HG02852 (cell line): ENCODE measurements at regions not wholly inside any gene's neighbourhood (a gene's known extent, or its start where the extent isn't known, plus 50 kb on each side); places are given as distances from the start of the nearest gene placed in this dataset.

ENCODE experiments used
- ATAC-seq: cut with Tn5 transposase; IDR thresholded peaks from one replicate; pipeline ENCODE4 v1.9.1; 2021; ENCODE audit warnings: mild to moderate bottlenecking, moderate library complexity; ENCODE audit not compliant: unreplicated experiment

GRCh38 chr16:80198311-80199299 is 342.2 kb upstream of the DYNLRB2 start:
- ATAC-seq = no peak

- ATAC-seq = peak; percentile 48
Observed at GRCh38 chr16:80197741-80198201, 343.0 kb upstream of the DYNLRB2 start.

DNA sequence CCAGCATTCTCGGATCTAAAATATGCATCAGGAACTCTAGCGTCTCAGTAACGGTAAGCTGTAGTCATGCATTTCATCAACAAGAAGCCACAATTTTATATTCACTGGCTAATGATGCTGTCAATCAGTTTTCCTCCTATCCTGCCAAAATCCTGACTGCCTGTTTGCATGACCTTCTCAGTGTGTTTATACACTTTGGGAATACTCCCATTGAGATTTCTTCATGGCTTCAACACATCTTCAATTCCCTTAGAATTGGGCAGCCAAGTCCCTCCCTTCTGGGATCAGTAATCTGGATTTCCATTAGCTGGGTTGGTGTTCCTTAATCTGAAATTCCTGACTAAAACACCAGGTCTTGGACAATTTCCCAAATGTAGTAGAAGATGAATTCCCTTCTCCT is 348.9 kb upstream of the DYNLRB2 start:
- ATAC-seq = no peak

GRCh38 chr16:80189476-80190175 is 351.2 kb upstream of the DYNLRB2 start:
- ATAC-seq = no peak

DNA sequence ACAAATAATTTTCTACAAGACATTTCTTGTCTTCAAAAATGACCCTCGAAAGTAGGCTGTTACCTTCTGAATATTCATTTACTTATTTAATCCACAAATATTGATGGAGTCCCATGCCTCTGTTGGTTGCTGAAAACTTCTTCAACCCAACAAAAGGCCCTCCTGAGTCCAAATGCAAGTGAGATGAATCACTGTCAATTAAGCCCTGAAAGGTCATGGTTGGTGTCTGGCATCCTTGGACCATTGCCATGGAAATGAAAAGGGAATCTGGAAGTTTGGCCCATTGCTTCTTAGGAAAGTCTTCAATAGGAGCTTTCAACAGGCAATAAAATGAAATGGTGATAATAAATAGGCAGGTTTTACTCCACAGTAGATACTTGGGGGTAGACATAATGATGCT is 364.7 kb upstream of the DYNLRB2 start:
- ATAC-seq = no peak

DNA sequence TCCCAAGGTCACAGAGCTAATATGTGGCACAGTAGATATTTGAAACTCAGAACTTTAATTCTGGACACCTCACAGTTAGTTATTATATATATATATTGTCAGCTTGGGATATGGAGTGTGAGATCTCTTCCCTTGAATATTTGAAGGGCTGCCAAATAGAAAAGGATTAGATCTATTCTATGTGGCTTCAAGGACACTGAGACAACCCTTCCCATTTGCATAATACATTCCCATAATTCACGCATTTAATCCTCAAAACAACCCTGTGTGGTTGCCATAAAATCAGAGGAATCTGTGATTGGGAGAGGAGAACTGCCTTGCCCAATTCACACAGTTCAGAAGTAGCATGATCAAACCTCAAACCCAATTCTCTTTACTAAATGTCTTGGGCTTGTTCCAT is 365.8 kb upstream of the DYNLRB2 start:
- ATAC-seq = no peak

DNA sequence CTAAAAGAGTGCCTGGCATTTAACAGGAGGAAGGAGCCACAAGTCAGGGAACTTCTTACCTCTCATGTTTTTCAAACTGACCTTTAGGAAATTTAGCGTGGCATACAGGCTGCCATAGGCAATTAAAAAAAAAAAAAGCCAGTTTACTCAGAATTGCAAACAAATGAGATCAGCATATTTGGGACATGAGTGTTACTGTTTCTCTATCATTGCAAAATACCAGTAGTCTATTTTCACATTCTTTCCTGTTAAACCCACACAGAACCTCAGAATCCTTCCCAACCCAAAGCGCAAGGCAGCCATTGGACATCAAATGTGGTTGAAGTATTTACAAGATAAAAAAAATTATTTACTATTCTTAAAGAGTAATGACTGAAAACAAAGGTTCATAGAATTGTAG is 366.4 kb upstream of the DYNLRB2 start:
- no peak for ATAC-seq

- ATAC-seq = no peak
Observed at GRCh38 chr16:80171746-80172145, 369.0 kb upstream of the DYNLRB2 start.

DNA sequence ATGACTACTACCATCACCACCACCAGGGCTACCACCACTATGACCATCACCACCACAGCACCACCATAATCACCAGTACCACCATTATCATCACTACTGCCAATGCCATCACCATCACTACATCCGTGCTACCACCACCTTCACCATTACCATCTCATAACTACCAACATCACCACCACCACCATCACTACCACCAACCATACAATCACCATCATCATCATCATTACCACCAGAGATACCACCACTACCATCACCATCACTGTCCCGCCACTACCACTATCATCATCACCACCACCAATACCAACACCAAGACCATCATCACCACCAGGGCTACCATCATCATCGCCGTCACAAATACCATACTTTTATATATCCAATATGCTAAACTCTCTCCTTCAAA is 369.6 kb upstream of the DYNLRB2 start:
- ATAC-seq = no peak

- no peak for ATAC-seq
Observed at GRCh38 chr16:80167657-80168390, 373.0 kb upstream of the DYNLRB2 start.

DNA sequence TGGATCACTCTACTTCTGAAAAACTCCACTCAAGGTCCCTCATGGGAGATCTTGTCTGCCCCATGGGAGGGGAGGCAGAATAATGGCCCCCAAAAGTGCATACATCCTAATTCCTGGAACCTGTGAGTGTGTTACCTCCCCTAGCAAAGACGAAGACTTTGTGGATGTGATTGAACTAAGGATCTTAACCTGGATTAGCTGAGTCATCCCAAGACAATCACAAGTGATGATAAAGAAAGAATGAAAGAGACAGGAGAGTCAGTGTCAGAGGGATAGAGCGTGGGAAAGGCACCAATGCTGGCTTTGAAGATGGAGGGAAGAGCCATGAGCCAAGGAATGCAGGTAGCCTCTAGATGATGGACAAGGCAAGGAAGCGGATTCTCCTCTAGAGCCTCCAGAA is 374.7 kb upstream of the DYNLRB2 start:
- no peak for ATAC-seq

DNA sequence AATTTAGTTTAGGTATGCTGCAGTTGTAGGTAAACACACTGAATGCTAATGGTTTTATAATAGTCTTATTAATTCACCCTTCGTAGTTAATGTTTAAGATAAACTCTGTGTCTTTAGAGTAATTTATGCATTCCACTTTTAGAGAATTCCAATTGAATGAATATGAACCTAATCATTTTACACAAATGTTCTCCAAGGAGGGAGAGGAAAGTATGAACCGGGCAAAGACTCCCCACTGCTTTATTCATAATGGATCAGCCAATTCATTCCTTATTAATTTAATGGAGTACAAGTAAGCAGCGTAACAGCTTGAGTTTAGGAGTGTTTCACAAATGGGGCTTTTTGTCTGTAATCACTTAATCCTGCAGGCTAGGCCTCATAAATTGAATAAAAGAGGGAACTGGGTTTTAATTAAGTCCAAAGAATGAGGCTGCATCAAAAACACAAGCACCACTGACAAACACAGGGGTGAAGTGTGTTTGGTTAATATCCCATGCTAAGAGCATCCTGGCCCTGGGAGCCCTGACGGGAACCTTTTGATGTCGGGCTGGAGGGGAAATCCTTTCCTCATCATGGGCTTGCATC is 375.7 kb upstream of the DYNLRB2 start:
- ATAC-seq = no peak

DNA sequence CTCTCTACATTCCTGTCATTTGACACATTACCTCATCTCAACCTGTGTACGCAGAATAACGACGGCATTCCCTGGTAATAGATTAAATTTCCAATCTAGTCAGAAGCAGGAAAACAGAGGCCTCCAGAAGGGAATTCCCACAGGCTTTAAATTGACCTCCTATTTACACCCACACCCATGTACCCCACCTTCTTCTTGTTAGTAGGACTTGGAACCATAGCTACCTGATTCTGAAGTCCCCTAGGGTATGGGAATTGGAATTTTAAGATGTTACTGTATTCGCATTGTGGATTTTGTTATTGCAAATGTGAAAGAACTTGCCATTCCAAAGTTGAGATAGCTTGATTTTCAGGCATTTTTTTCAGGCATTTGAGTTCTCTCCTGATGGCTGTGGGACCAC is 377.5 kb upstream of the DYNLRB2 start:
- ATAC-seq = no peak

- ATAC-seq = no peak
Observed at GRCh38 chr16:80161799-80162739, 378.7 kb upstream of the DYNLRB2 start.

DNA sequence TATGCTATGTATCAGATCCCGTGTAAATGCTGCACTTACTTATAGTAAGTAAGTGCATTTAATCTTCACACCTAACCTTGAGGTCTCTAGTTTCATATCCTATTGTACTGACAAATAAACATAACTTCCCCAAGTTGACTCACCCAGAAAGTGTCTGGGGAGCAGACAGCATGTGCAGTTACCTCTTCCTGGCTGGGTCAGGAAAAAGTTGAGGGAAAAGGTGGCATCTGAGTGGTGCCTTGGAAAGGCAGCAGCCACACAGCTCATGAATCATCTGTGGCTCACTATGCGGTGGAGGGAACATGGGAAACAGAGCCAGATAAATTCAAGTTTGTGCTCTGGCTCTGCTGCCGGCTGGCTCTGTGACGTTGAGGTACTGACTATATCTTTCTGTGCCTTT is 382.0 kb upstream of the DYNLRB2 start:
- ATAC-seq = no peak

DNA sequence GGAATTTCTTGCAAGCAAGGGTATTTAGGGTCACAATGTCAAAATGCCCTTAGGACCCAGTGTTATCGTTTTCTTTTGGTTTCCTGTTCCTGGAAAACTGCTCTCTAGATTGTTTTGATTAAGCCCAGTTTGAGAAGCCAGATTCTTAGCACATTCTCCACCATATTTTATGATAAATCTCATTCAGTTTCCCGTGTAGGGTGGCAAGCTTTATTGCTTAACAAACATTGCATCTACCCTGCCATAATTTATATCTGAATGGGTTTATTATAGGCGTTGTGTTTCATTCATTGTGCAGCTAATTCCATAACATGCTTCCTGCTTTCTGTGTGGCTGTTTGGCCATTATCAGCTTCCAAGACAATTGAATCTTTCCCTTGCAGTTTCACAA is 389.1 kb upstream of the DYNLRB2 start:
- no peak for ATAC-seq

GRCh38 chr16:80150978-80151721 is 389.6 kb upstream of the DYNLRB2 start:
- no peak for ATAC-seq

GRCh38 chr16:80148826-80149225 is 392.0 kb upstream of the DYNLRB2 start:
- no peak for ATAC-seq

GRCh38 chr16:80147026-80147655 is 393.7 kb upstream of the DYNLRB2 start:
- no peak for ATAC-seq
